ENCODE measurements at regions not wholly inside any gene's neighbourhood (a gene's known extent, or its start where the extent isn't known, plus 50 kb on each side); places are given as distances from the start of the nearest gene placed in this dataset.

DNA sequence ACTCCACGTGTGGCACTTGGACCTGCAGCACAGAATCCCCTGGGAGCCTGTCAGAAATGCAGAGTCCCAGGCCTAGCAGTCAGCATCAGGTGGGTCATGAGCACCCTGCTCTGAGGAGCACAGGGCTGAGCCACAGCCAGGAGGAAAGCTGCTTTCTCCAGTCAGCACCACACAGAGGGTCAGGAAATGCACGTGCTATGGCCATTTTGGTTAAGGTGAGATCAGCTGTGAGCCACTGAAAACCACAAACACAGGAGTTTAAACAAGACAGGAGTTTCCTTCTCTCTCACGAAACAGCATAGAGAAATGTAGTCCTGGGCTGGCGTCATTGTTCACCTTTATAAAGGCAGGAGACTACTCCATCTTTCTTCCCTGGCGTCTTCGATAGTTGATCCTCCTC lies 204.5 kb upstream of the SFSWAP start:
- Histone ChIP-seq H2BK12ac (ENCODE audit: low read length) (no peak overlapping the region), H2AK5ac (ENCODE audit: low read length) (no peak overlapping the region), H2BK120ac (ENCODE audit: insufficient read depth, low read length, poor library complexity) (no peak overlapping the region)

GRCh38 chr12:131507094-131507493 lies 203.8 kb upstream of the SFSWAP start:
- WGBS (ENCODE audit: extremely low coverage, insufficient coverage, insufficient read length), result no CpG with 5 or more reads among the region's 4 CpGs
- Histone ChIP-seq H2AK5ac (ENCODE audit: low read length) (no peak overlapping the region), H4K8ac (ENCODE audit: low read depth, low read length) (no peak overlapping the region), H3K4me1 (ENCODE audit: control insufficient read depth in 1 of 2, insufficient read depth in 2 of 2, low read length in 2 of 2) (no peaks in the 10 kb centered on the region), H3K27ac (ENCODE audit: low read depth, low read length) (no peak overlapping the region), H2AFZ (ENCODE audit: insufficient read depth, low read length, poor library complexity) (no peak overlapping the region), H2BK12ac (ENCODE audit: low read length) (no peak overlapping the region), H4K12ac (ENCODE audit: low read depth, low read length) (no peak overlapping the region), H3K4me3 (ENCODE audit: low read depth, low read length) (no peak overlapping the region), H3K4ac (ENCODE audit: low read depth, low read length) (no peak overlapping the region), H3K9ac (ENCODE audit: low read length) (no peak overlapping the region), H3K79me2 (ENCODE audit: control insufficient read depth, insufficient read depth, low read length, poor library complexity) (no peaks in the 10 kb centered on the region), H2BK120ac (ENCODE audit: insufficient read depth, low read length, poor library complexity) (no peak overlapping the region), H3K27me3 (ENCODE audit: insufficient read depth, low read length) (no peaks in the 10 kb centered on the region), H3K36me3 (ENCODE audit: control insufficient read depth in 1 of 2, insufficient read depth in 2 of 2, low read length in 2 of 2) (no peaks in the 10 kb centered on the region), H3K23ac (ENCODE audit: low read length) (no peak overlapping the region), H3K9me3 (ENCODE audit: insufficient read depth, low read depth, low read length) (no peaks in the 10 kb centered on the region), H3K14ac (ENCODE audit: low read length) (no peak overlapping the region), H4K91ac (ENCODE audit: low read depth, low read length) (no peak overlapping the region), H3K18ac (ENCODE audit: low read length) (no peak overlapping the region), H3K4me2 (ENCODE audit: low read length) (no peak overlapping the region), H3K79me1 (ENCODE audit: low read length) (no peaks in the 10 kb centered on the region), H2BK5ac (ENCODE audit: low read depth, low read length, poor library complexity) (no peak overlapping the region)
- no peak for DNase-seq

More for the DNA sequence above, 204.5 kb upstream of the SFSWAP start:
- Histone ChIP-seq H4K91ac (ENCODE audit: low read depth, low read length) (no peak overlapping the region), H2BK5ac (ENCODE audit: low read depth, low read length, poor library complexity) (no peak overlapping the region), H3K9ac (ENCODE audit: low read length) (no peak overlapping the region), H2AFZ (ENCODE audit: insufficient read depth, low read length, poor library complexity) (no peak overlapping the region), H3K27ac (ENCODE audit: low read depth, low read length) (no peak overlapping the region), H3K4ac (ENCODE audit: low read depth, low read length) (no peak overlapping the region), H3K14ac (ENCODE audit: low read length) (no peak overlapping the region), H3K27me3 (ENCODE audit: insufficient read depth, low read length) (no peaks in the 10 kb centered on the region), H3K79me1 (ENCODE audit: low read length) (no peaks in the 10 kb centered on the region), H3K36me3 (ENCODE audit: control insufficient read depth in 1 of 2, insufficient read depth in 2 of 2, low read length in 2 of 2) (no peaks in the 10 kb centered on the region), H4K12ac (ENCODE audit: low read depth, low read length) (no peak overlapping the region), H4K8ac (ENCODE audit: low read depth, low read length) (no peak overlapping the region), H3K23ac (ENCODE audit: low read length) (no peak overlapping the region), H3K18ac (ENCODE audit: low read length) (no peak overlapping the region), H3K79me2 (ENCODE audit: control insufficient read depth, insufficient read depth, low read length, poor library complexity) (no peaks in the 10 kb centered on the region), H3K9me3 (ENCODE audit: insufficient read depth, low read depth, low read length) (no peaks in the 10 kb centered on the region), H3K4me2 (ENCODE audit: low read length) (no peak overlapping the region), H3K4me3 (ENCODE audit: low read depth, low read length) (no peak overlapping the region), H3K4me1 (ENCODE audit: control insufficient read depth in 1 of 2, insufficient read depth in 2 of 2, low read length in 2 of 2) (no peaks in the 10 kb centered on the region)
- no CpG with 5 or more reads among the region's 6 CpGs for WGBS (ENCODE audit: extremely low coverage, insufficient coverage, insufficient read length)
- no peak for DNase-seq

DNA sequence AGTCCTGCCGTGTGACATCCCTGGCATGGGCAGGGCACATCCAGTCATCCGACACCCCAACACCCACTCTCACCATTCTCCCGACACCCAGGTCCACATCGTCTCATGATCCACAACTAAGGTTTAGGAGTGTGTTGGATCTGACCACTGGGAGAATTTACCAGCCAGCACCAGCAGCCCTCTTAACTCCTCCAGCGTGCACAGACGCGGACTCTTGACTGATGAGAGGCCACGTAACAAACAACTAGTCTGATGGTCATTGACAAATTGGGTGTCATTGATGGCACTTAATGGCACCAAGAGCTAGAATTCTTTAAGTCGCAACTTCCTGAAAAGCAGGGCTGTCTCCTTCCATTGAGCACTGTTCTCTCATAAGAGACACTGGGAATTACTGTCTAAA lies 203.0 kb upstream of the SFSWAP start:
- no peaks in the 10 kb centered on the region for H3K79me1 ChIP-seq (ENCODE audit: low read length)
- H3K14ac ChIP-seq (ENCODE audit: low read length), result no peak overlapping the region
- no peak overlapping the region for H2BK12ac ChIP-seq (ENCODE audit: low read length)
- no peaks in the 10 kb centered on the region for H3K36me3 ChIP-seq (ENCODE audit: control insufficient read depth in 1 of 2, insufficient read depth in 2 of 2, low read length in 2 of 2)
- no peaks in the 10 kb centered on the region for H3K9me3 ChIP-seq (ENCODE audit: insufficient read depth, low read depth, low read length)
- no peak overlapping the region for H4K91ac ChIP-seq (ENCODE audit: low read depth, low read length)
- DNase-seq, result no peak
- no peaks in the 10 kb centered on the region for H3K27me3 ChIP-seq (ENCODE audit: insufficient read depth, low read length)
- H3K4me2 ChIP-seq (ENCODE audit: low read length), result no peak overlapping the region
- no peak overlapping the region for H3K18ac ChIP-seq (ENCODE audit: low read length)
- WGBS (ENCODE audit: extremely low coverage, insufficient coverage, insufficient read length), result no CpG with 5 or more reads among the region's 9 CpGs
- no peak overlapping the region for H3K27ac ChIP-seq (ENCODE audit: low read depth, low read length)
- H2AK5ac ChIP-seq (ENCODE audit: low read length), result no peak overlapping the region
- H4K8ac ChIP-seq (ENCODE audit: low read depth, low read length), result no peak overlapping the region
- H3K79me2 ChIP-seq (ENCODE audit: control insufficient read depth, insufficient read depth, low read length, poor library complexity), result no peaks in the 10 kb centered on the region
- H2BK120ac ChIP-seq (ENCODE audit: insufficient read depth, low read length, poor library complexity), result no peak overlapping the region
- no peak overlapping the region for H4K12ac ChIP-seq (ENCODE audit: low read depth, low read length)
- no peak overlapping the region for H3K4ac ChIP-seq (ENCODE audit: low read depth, low read length)
- no peak overlapping the region for H3K4me3 ChIP-seq (ENCODE audit: low read depth, low read length)
- H2AFZ ChIP-seq (ENCODE audit: insufficient read depth, low read length, poor library complexity), result no peak overlapping the region
- no peak overlapping the region for H3K23ac ChIP-seq (ENCODE audit: low read length)
- no peaks in the 10 kb centered on the region for H3K4me1 ChIP-seq (ENCODE audit: control insufficient read depth in 1 of 2, insufficient read depth in 2 of 2, low read length in 2 of 2)
- no peak overlapping the region for H3K9ac ChIP-seq (ENCODE audit: low read length)
- H2BK5ac ChIP-seq (ENCODE audit: low read depth, low read length, poor library complexity), result no peak overlapping the region

GRCh38 chr12:131509701-131510100 lies 201.2 kb upstream of the SFSWAP start:
- WGBS (ENCODE audit: extremely low coverage, insufficient coverage, insufficient read length), result no CpG with 5 or more reads among the region's 7 CpGs
- Histone ChIP-seq H3K4me3 (ENCODE audit: low read depth, low read length) (peak overlapping the region; percentile 49), H3K18ac (ENCODE audit: low read length) (no peak overlapping the region)

More at GRCh38 chr12:131509701-131510100, 201.2 kb upstream of the SFSWAP start:
- DNase-seq, result no peak
- Histone ChIP-seq H2BK12ac (ENCODE audit: low read length) (no peak overlapping the region), H3K79me2 (ENCODE audit: control insufficient read depth, insufficient read depth, low read length, poor library complexity) (no peaks in the 10 kb centered on the region), H3K36me3 (ENCODE audit: control insufficient read depth in 1 of 2, insufficient read depth in 2 of 2, low read length in 2 of 2) (no peaks in the 10 kb centered on the region), H3K14ac (ENCODE audit: low read length) (no peak overlapping the region), H4K12ac (ENCODE audit: low read depth, low read length) (no peak overlapping the region), H3K23ac (ENCODE audit: low read length) (no peak overlapping the region), H3K9ac (ENCODE audit: low read length) (no peak overlapping the region), H3K4ac (ENCODE audit: low read depth, low read length) (no peak overlapping the region), H2AK5ac (ENCODE audit: low read length) (no peak overlapping the region), H3K27ac (ENCODE audit: low read depth, low read length) (no peak overlapping the region), H2BK120ac (ENCODE audit: insufficient read depth, low read length, poor library complexity) (no peak overlapping the region), H3K9me3 (ENCODE audit: insufficient read depth, low read depth, low read length) (peaks cover under 1% of the 10 kb centered on the region), H2BK5ac (ENCODE audit: low read depth, low read length, poor library complexity) (no peak overlapping the region), H4K91ac (ENCODE audit: low read depth, low read length) (no peak overlapping the region), H4K8ac (ENCODE audit: low read depth, low read length) (no peak overlapping the region), H3K79me1 (ENCODE audit: low read length) (no peaks in the 10 kb centered on the region), H3K4me1 (ENCODE audit: control insufficient read depth in 1 of 2, insufficient read depth in 2 of 2, low read length in 2 of 2) (no peaks in the 10 kb centered on the region), H2AFZ (ENCODE audit: insufficient read depth, low read length, poor library complexity) (no peak overlapping the region), H3K4me2 (ENCODE audit: low read length) (no peak overlapping the region), H3K27me3 (ENCODE audit: insufficient read depth, low read length) (no peaks in the 10 kb centered on the region)

Data from trophoblast cell (in vitro differentiated cells and primary cell).